ENCODE measurements at regions not wholly inside any gene's neighbourhood (a gene's known extent, or its start where the extent isn't known, plus 50 kb on each side); places are given as distances from the start of the nearest gene placed in this dataset.

GRCh38 chr5:37906416-37906815 is 66.6 kb upstream of the GDNF start:
- Histone ChIP-seq H3K4me3 (no peak overlapping the region), H3K27me3 (no peaks in the 10 kb centered on the region), H3K9me3 (no peaks in the 10 kb centered on the region), H3K27ac (no peak overlapping the region), H3K36me3 (no peaks in the 10 kb centered on the region), H3K4me1 (no peaks in the 10 kb centered on the region)
- WGBS, 2 donors, result 61 to 63% methylated on average over 2 of the region's 2 CpGs
- TF ChIP-seq CTCF (IDR thresholded peaks at IDR 0.05) (no peak), POLR2A (IDR thresholded peaks at IDR 0.05) (no peak)
- no peak for DNase-seq
- intact Hi-C loops (cut with DNase I), result no loop called here

- Histone ChIP-seq H3K27me3 (no peaks in the 10 kb centered on the region), H3K9me3 (no peaks in the 10 kb centered on the region), H3K4me3 (no peak overlapping the region), H3K4me1 (no peaks in the 10 kb centered on the region), H3K36me3 (no peaks in the 10 kb centered on the region), H3K27ac (no peak overlapping the region)
- 78 to 88% methylated on average over 3 of the region's 3 CpGs for WGBS, 2 donors
- intact Hi-C loops (cut with DNase I), result no loop called here
- DNase-seq, result no peak
- no peak for TF ChIP-seq POLR2A (IDR thresholded peaks at IDR 0.05)
- TF ChIP-seq CTCF (IDR thresholded peaks at IDR 0.05), result no peak
These were observed 65.4 kb upstream of the GDNF start for GRCh38 chr5:37905230-37905629.

- 75 to 96% methylated on average over 3 of the region's 3 CpGs for WGBS, 2 donors
- DNase-seq, result no peak
- Histone ChIP-seq H3K9me3 (no peaks in the 10 kb centered on the region), H3K36me3 (no peaks in the 10 kb centered on the region), H3K27me3 (no peaks in the 10 kb centered on the region), H3K4me3 (no peak overlapping the region), H3K27ac (no peak overlapping the region), H3K4me1 (no peaks in the 10 kb centered on the region)
- TF ChIP-seq CTCF (IDR thresholded peaks at IDR 0.05), result no peak
- TF ChIP-seq POLR2A (IDR thresholded peaks at IDR 0.05), result no peak
- intact Hi-C loops (cut with DNase I), result no loop called here
These were observed 62.5 kb upstream of the GDNF start for GRCh38 chr5:37902323-37902722.

- no peaks in the 10 kb centered on the region for H3K4me1 ChIP-seq
- H3K36me3 ChIP-seq, result no peaks in the 10 kb centered on the region
- no peak for DNase-seq
- H3K4me3 ChIP-seq, result no peak overlapping the region
- no peak overlapping the region for H3K27ac ChIP-seq
- H3K9me3 ChIP-seq, result no peaks in the 10 kb centered on the region
- intact Hi-C loops (cut with DNase I), result no loop called here
- no peaks in the 10 kb centered on the region for H3K27me3 ChIP-seq
- TF ChIP-seq CTCF (IDR thresholded peaks at IDR 0.05), result no peak
- TF ChIP-seq POLR2A (IDR thresholded peaks at IDR 0.05), result no peak
- WGBS, 2 donors, result 0 to 17% methylated on average over 1 of the region's 1 CpG
These were observed 60.9 kb upstream of the GDNF start for GRCh38 chr5:37900692-37901091.

- Histone ChIP-seq H3K9me3 (no peaks in the 10 kb centered on the region), H3K36me3 (no peaks in the 10 kb centered on the region), H3K27me3 (no peaks in the 10 kb centered on the region), H3K4me3 (no peak overlapping the region), H3K27ac (no peak overlapping the region), H3K4me1 (no peaks in the 10 kb centered on the region)
- 100% methylated on average over 1 of the region's 1 CpG for WGBS, 2 donors
- intact Hi-C loops (cut with DNase I), result no loop called here
- no peak for TF ChIP-seq POLR2A (IDR thresholded peaks at IDR 0.05)
- no peak for TF ChIP-seq CTCF (IDR thresholded peaks at IDR 0.05)
- no peak for DNase-seq
These were observed 59.2 kb upstream of the GDNF start for GRCh38 chr5:37899037-37899436.
